ENCODE measurements at regions not wholly inside any gene's neighbourhood (a gene's known extent, or its start where the extent isn't known, plus 50 kb on each side); places are given as distances from the start of the nearest gene placed in this dataset.

- POLR2A ChIA-PET (ENCODE audit: low non-redundant PET): no interaction called here
- no peak overlapping the region for H3K27ac ChIP-seq
- no peak for TF ChIP-seq CTCF (conservative IDR thresholded peaks at IDR 0.05; ENCODE audit: low read depth)
- CTCF ChIA-PET: no interaction called here
- no peak for DNase-seq (ENCODE audit: low spot score)
These were observed 52.6 kb upstream of the ACMSD start for GRCh38 chr2:134785659-134786430.

- no peak for DNase-seq (ENCODE audit: low spot score)
- no peak for TF ChIP-seq CTCF (conservative IDR thresholded peaks at IDR 0.05; ENCODE audit: low read depth)
- ChIA-PET CTCF (no interaction called here), POLR2A (ENCODE audit: low non-redundant PET) (no interaction called here)
- H3K27ac ChIP-seq: no peak overlapping the region
These were observed 50.0 kb upstream of the ACMSD start for GRCh38 chr2:134788417-134788816.

All from RWPE1 (cell line).